SK-N-SH treated with all-trans-retinoic acid at 6 μM for 48 hours (cell line): ENCODE measurements at regions not wholly inside any gene's neighbourhood (a gene's known extent, or its start where the extent isn't known, plus 50 kb on each side); places are given as distances from the start of the nearest gene placed in this dataset.

Experiments used
- ATAC-seq: fragments of 200-7000 bp; cut with Tn5 transposase; 3 replicates; pipeline ENCODE4 v1.9.1; 2020; ENCODE audit warnings: mild to moderate bottlenecking, moderate library complexity
- ARNTL ChIP-seq: fragments of 450-650 bp; formaldehyde crosslinking; IDR thresholded peaks from 2 replicates; pipeline ENCODE4 v1.5.0; 2020; ENCODE audit warnings: low read depth, mild to moderate bottlenecking, moderate library complexity, borderline replicate concordance
- BACH2 ChIP-seq: fragments of 250-450 bp; sonication (Bioruptor Pico); IDR thresholded peaks from 2 replicates; pipeline ENCODE4 v1.9.0; 2021; ENCODE audit warnings: mild to moderate bottlenecking, borderline replicate concordance
- CREB5 ChIP-seq: fragments of 250-450 bp; sonication (Bioruptor Pico); IDR thresholded peaks from 2 replicates; pipeline ENCODE4 v1.5.1; 2020; ENCODE audit warnings: low read depth, mild to moderate bottlenecking, moderate library complexity
- CSDC2 ChIP-seq: fragments of 250-450 bp; sonication (Bioruptor Pico); IDR thresholded peaks from 2 replicates; pipeline ENCODE4 v1.5.0; 2020; ENCODE audit warnings: mild to moderate bottlenecking, moderate library complexity
- CSRNP3 ChIP-seq: fragments of 250-450 bp; sonication (Bioruptor Pico); IDR thresholded peaks from 2 replicates; pipeline ENCODE4 v1.5.1; 2021; ENCODE audit warnings: mild to moderate bottlenecking, moderate library complexity
- ESRRG ChIP-seq: fragments of 250-450 bp; sonication (Bioruptor Pico); IDR thresholded peaks from 2 replicates; pipeline ENCODE4 v1.6.1; 2021; ENCODE audit warnings: mild to moderate bottlenecking
- GLIS3 ChIP-seq: fragments of 250-450 bp; sonication (Bioruptor Pico); IDR thresholded peaks from 2 replicates; pipeline ENCODE4 v1.5.0; 2020; ENCODE audit warnings: mild to moderate bottlenecking, moderate library complexity
- ISL1 ChIP-seq: fragments of 250-450 bp; sonication (Bioruptor Pico); IDR thresholded peaks from 2 replicates; pipeline ENCODE4 v2.1.2; 2022; ENCODE audit warnings: mild to moderate bottlenecking, moderate library complexity
- OSR1 ChIP-seq: fragments of 250-450 bp; sonication (Bioruptor Pico); IDR thresholded peaks from 2 replicates; pipeline ENCODE4 v1.8.0; 2022; ENCODE audit warnings: moderate library complexity, mild to moderate bottlenecking, inconsistent platforms
- PATZ1 ChIP-seq: fragments of 250-450 bp; sonication (Bioruptor Pico); IDR thresholded peaks from 2 replicates; pipeline ENCODE4 v1.8.0; 2020; ENCODE audit warnings: mild to moderate bottlenecking, moderate library complexity, borderline replicate concordance
- POU6F1 ChIP-seq: fragments of 250-450 bp; sonication (Bioruptor Pico); IDR thresholded peaks from 2 replicates; pipeline ENCODE4 v1.8.0; 2021; ENCODE audit warnings: low read depth, mild to moderate bottlenecking, moderate library complexity, borderline replicate concordance
- PPARA ChIP-seq: fragments of 250-450 bp; sonication (Bioruptor Pico); IDR thresholded peaks from 2 replicates; pipeline ENCODE4 v1.5.0; 2020; ENCODE audit warnings: mild to moderate bottlenecking, borderline replicate concordance
- RARB ChIP-seq: fragments of 250-450 bp; sonication (Bioruptor Pico); IDR thresholded peaks from 2 replicates; pipeline ENCODE4 v1.8.0; 2021; ENCODE audit warnings: mild to moderate bottlenecking, moderate library complexity
- SNAI2 ChIP-seq: fragments of 250-450 bp; sonication (Bioruptor Pico); IDR thresholded peaks from 2 replicates; pipeline ENCODE4 v1.5.0; 2020; ENCODE audit warnings: mild to moderate bottlenecking, moderate library complexity
- TCF4 ChIP-seq: fragments of 250-450 bp; sonication (Bioruptor Pico); IDR thresholded peaks from 2 replicates; pipeline ENCODE4 v1.8.0; 2021; ENCODE audit warnings: mild to moderate bottlenecking, moderate library complexity, borderline replicate concordance
- TOX ChIP-seq: fragments of 250-450 bp; sonication (Bioruptor Pico); IDR thresholded peaks from 2 replicates; pipeline ENCODE4 v1.8.0; 2021; ENCODE audit warnings: mild to moderate bottlenecking, moderate library complexity, borderline replicate concordance
- TSHZ2 ChIP-seq: fragments of 250-450 bp; sonication (Bioruptor Pico); IDR thresholded peaks from 2 replicates; pipeline ENCODE4 v1.5.0; 2020; ENCODE audit warnings: mild to moderate bottlenecking, moderate library complexity
- ZC3H10 ChIP-seq: fragments of 250-450 bp; sonication (Bioruptor Pico); IDR thresholded peaks from 2 replicates; pipeline ENCODE4 v1.5.1; 2021; ENCODE audit warnings: mild to moderate bottlenecking, moderate library complexity
- ZFP3 ChIP-seq: fragments of 250-450 bp; sonication (Bioruptor Pico); IDR thresholded peaks from 2 replicates; pipeline ENCODE4 v1.5.0; 2020; ENCODE audit warnings: mild to moderate bottlenecking, moderate library complexity
- ZFP30 ChIP-seq: fragments of 450-650 bp; formaldehyde crosslinking; IDR thresholded peaks from 2 replicates; pipeline ENCODE4 v1.5.0; 2022; ENCODE audit warnings: mild to moderate bottlenecking, moderate library complexity
- ZNF565 ChIP-seq: fragments of 450-650 bp; formaldehyde crosslinking; conservative IDR thresholded peaks from 2 replicates; pipeline ENCODE4 v1.5.0; 2020; ENCODE audit warnings: low read depth, mild to moderate bottlenecking, moderate library complexity
- ZNF70 ChIP-seq: fragments of 450-650 bp; formaldehyde crosslinking; IDR thresholded peaks from 2 replicates; pipeline ENCODE4 v1.5.0; 2020; ENCODE audit warnings: mild to moderate bottlenecking, moderate library complexity
- ZNF8 ChIP-seq: fragments of 450-650 bp; formaldehyde crosslinking; IDR thresholded peaks from 2 replicates; pipeline ENCODE4 v1.5.0; 2020; ENCODE audit warnings: mild to moderate bottlenecking, moderate library complexity

- no peak for ATAC-seq
- TF ChIP-seq POU6F1 (CRISPR knock-in tag) = no peak
- TF ChIP-seq PPARA (CRISPR knock-in tag) = no peak
- TF ChIP-seq ZFP30 (CRISPR knock-in tag) = no peak
- no peak for TF ChIP-seq ZNF565
- TF ChIP-seq ESRRG = no peak
- TF ChIP-seq ZNF8 = no peak
- TF ChIP-seq BACH2 (CRISPR knock-in tag) = no peak
- no peak for TF ChIP-seq CREB5 (CRISPR knock-in tag)
- TF ChIP-seq CSDC2 (CRISPR knock-in tag) = no peak
- no peak for TF ChIP-seq ZC3H10 (CRISPR knock-in tag)
- TF ChIP-seq PATZ1 (CRISPR knock-in tag) = no peak
- TF ChIP-seq, all 23 proteins: peak for 0
Measured at GRCh38 chr2:234204480-234204879, 154.0 kb downstream of the SPP2 start.

GRCh38 chr2:234203135-234203984 is 152.9 kb downstream of the SPP2 start:
- ATAC-seq = peak; percentile 98
- TF ChIP-seq RARB (CRISPR knock-in tag) (no peak), BACH2 (CRISPR knock-in tag) (no peak), TOX (CRISPR knock-in tag) (peak; percentile 18; the same call in 1 of the 2 replicates), CSRNP3 (CRISPR knock-in tag) (no peak), CSDC2 (CRISPR knock-in tag) (no peak), ARNTL (CRISPR knock-in tag) (no peak), ZC3H10 (CRISPR knock-in tag) (0 out of 2 replicates have a peak, but pooled peaks have one; percentile 36), CREB5 (CRISPR knock-in tag) (no peak), ZNF8 (no peak), ESRRG (no peak), ZFP3 (CRISPR knock-in tag) (no peak), GLIS3 (CRISPR knock-in tag) (no peak), PPARA (CRISPR knock-in tag) (no peak), ZFP30 (CRISPR knock-in tag) (no peak), TCF4 (CRISPR knock-in tag) (no peak), TSHZ2 (no peak), POU6F1 (CRISPR knock-in tag) (no peak), ZNF70 (CRISPR knock-in tag) (no peak), PATZ1 (CRISPR knock-in tag) (no peak), SNAI2 (no peak), ISL1 (CRISPR knock-in tag) (peak; percentile 61), ZNF565 (no peak), OSR1 (CRISPR knock-in tag) (no peak)
